ENCODE measurements at regions not wholly inside any gene's neighbourhood (a gene's known extent, or its start where the extent isn't known, plus 50 kb on each side); places are given as distances from the start of the nearest gene placed in this dataset.

DNA sequence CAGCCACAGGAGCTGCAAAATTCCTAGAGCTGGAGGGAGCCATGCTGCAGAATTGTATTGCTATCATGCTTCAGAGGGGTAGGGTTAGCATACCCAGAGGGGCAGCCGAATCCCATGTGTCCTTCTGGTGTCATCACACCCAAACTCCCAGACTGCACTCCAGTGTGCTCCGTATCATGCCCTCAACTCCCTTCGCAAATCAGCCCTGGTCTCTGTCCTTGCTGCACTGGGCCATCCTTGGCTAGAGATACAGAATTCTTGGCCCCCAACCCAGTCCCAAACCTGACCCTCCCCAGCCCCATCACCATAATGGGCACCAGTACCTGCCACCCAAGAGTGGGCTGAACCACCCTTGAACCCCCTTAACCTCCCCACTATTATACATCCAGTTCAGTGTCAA lies 138.3 kb downstream of the ANKRD60 start:
- H3K36me3 Mint-ChIP-seq (ENCODE audit: insufficient read depth in 1 of 3, low read depth in 3 of 3) = no peaks in the 10 kb centered on the region; a peak in 2 of 7 replicates
- no peak overlapping the region for H4K5ac ChIP-seq (ENCODE audit: insufficient read length, low read depth, low read length)
- no peaks in the 10 kb centered on the region for H4K20me1 ChIP-seq (ENCODE audit: control insufficient read depth, insufficient read depth, insufficient read length)
- H3K18ac ChIP-seq (ENCODE audit: insufficient read length, low read depth, low read length) = no peak overlapping the region
- TF ChIP-seq, protein P1, sequence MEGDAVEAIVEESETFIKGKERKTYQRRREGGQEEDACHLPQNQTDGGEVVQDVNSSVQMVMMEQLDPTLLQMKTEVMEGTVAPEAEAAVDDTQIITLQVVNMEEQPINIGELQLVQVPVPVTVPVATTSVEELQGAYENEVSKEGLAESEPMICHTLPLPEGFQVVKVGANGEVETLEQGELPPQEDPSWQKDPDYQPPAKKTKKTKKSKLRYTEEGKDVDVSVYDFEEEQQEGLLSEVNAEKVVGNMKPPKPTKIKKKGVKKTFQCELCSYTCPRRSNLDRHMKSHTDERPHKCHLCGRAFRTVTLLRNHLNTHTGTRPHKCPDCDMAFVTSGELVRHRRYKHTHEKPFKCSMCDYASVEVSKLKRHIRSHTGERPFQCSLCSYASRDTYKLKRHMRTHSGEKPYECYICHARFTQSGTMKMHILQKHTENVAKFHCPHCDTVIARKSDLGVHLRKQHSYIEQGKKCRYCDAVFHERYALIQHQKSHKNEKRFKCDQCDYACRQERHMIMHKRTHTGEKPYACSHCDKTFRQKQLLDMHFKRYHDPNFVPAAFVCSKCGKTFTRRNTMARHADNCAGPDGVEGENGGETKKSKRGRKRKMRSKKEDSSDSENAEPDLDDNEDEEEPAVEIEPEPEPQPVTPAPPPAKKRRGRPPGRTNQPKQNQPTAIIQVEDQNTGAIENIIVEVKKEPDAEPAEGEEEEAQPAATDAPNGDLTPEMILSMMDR (conservative IDR thresholded peaks at IDR 0.05) = no peak
- no peak overlapping the region for H3K14ac ChIP-seq (ENCODE audit: insufficient read depth, low read length)
- H3K23ac ChIP-seq (ENCODE audit: insufficient read length, low read depth, low read length) = no peak overlapping the region
- peaks cover 0 to 6% of the 10 kb centered on the region in 2 experiments; a peak in 3 of 4 replicates for H3K4me1 Mint-ChIP-seq
- H3K56ac ChIP-seq (ENCODE audit: insufficient read length, low read depth, low read length) = no peak overlapping the region
- no peaks in the 10 kb centered on the region for H3K27me3 ChIP-seq (ENCODE audit: insufficient read depth, low read length)
- H3K27ac Mint-ChIP-seq = peak overlapping the region in 1 of 3 experiments; percentile 94; a peak in 1 of 7 replicates
- H4K91ac ChIP-seq (ENCODE audit: insufficient read length, low read depth, low read length) = no peak overlapping the region
- H3T11ph ChIP-seq (ENCODE audit: low read length) = no peak overlapping the region
- no peak overlapping the region for H4K8ac ChIP-seq (replicated peaks; ENCODE audit: insufficient read length, low read depth, low read length)
- no peak overlapping the region for H2BK20ac ChIP-seq (ENCODE audit: low read depth, low read length, poor library complexity, severe bottlenecking)
- no peaks in the 10 kb centered on the region for H3K23me2 ChIP-seq (ENCODE audit: insufficient read length, low read depth, low read length, poor library complexity, severe bottlenecking)
- no peaks in the 10 kb centered on the region; the same call in 1 of the 2 replicates for H3K27me3 Mint-ChIP-seq (ENCODE audit: low read depth)
- no peak overlapping the region for H3K4ac ChIP-seq (ENCODE audit: low read depth, low read length)
- no peaks in the 10 kb centered on the region for H3K79me2 ChIP-seq (ENCODE audit: insufficient read depth, low read length)
- no peaks in the 10 kb centered on the region for H3K79me1 ChIP-seq (ENCODE audit: insufficient read depth, low read depth, low read length, poor library complexity, severe bottlenecking)
- H3K9ac ChIP-seq (ENCODE audit: extremely low read depth, insufficient read length, low read length) = no peak overlapping the region
- no peak overlapping the region for H2BK12ac ChIP-seq (ENCODE audit: insufficient read length, low read depth, low read length)
- H3K4me3 Mint-ChIP-seq = no peak overlapping the region
- no peak overlapping the region for H2AFZ ChIP-seq (ENCODE audit: low read length)
- H3K9me3 ChIP-seq (ENCODE audit: control insufficient read depth, low read depth, low read length) = no peaks in the 10 kb centered on the region
- H2BK15ac ChIP-seq (ENCODE audit: low read depth, low read length) = no peak overlapping the region
- H3K9me3 Mint-ChIP-seq = peaks cover 0 to 3% of the 10 kb centered on the region in 2 experiments; a peak in 2 of 5 replicates
- no peaks in the 10 kb centered on the region for H3K4me1 ChIP-seq (ENCODE audit: insufficient read depth, low read length)
- DNase-seq = no peak
- H3K27ac ChIP-seq (ENCODE audit: insufficient read length, low read depth, low read length) = no peak overlapping the region
- H2AK5ac ChIP-seq (ENCODE audit: insufficient read length, low read length) = no peak overlapping the region
- no peak overlapping the region for H3K4me2 ChIP-seq (ENCODE audit: insufficient read depth, insufficient read length, low read length)
- no peak overlapping the region for H2BK120ac ChIP-seq (ENCODE audit: low read depth, low read length, poor library complexity, severe bottlenecking)
- no peak overlapping the region for H2BK5ac ChIP-seq (ENCODE audit: insufficient read length, low read length)
- no CpG with 5 or more reads among the region's 3 CpGs for whole genome bisulfite sequencing (ENCODE audit: extremely low coverage, insufficient read length, low lambda C conversion rate)
